Heart left ventricle (tissue), 13 donors: ENCODE measurements at regions not wholly inside any gene's neighbourhood (a gene's known extent, or its start where the extent isn't known, plus 50 kb on each side); places are given as distances from the start of the nearest gene placed in this dataset.

Experiments
- CTCF ChIP-seq, 12 donors: fragments of 200-600 bp; sonication (generic) in 4 of 12; IDR thresholded peaks; one replicate each; pipeline versions ENCODE4 v1.5.0 to v1.8.0; 2018 to 2022; ENCODE audit warnings: antibody characterized with exemption in 12 of 12, mild to moderate bottlenecking in 5 of 12
- POLR2A ChIP-seq, 2 donors: fragments of 450-650 bp; IDR thresholded peaks; one replicate each; pipeline ENCODE4 v1.6.1; 2017; ENCODE audit warnings: antibody characterized with exemption in 2 of 2, mild to moderate bottlenecking in 2 of 2, moderate library complexity in 2 of 2
- donor health status: ischemic (EF 13 %, LVEDD 7.1; RV severe dilation, severe dysfunction).
- donor health status: DM: no; HTN: yes; CAD: no.
- donor health status: DM: no; HTN: no; CAD: no.
- donor health status: ischemic (EF 25% LVEDD 6.9; RV normal size, moderate dysfunction).
- donor health status: ischemic (EF 25% LVEDD 5.7; RV mildly dilated, moderate dysfunction).
- donor health status: ischemic (EF 35%, LVEDD 5.7; RV mildly dilated, moderate dysfunction).
- donor health status: nonischemic (EF 11% LVEDD 7.7; RV severe dilation, severe dysfunction).
- donor health status: DM: yes; HTN: yes; CAD: no.
- donor health status: PGD.
- donor health status: ischemic (EF 29% LVEDD 5.4; RV normal size, mild dysfunction).
- donor health status: nonischemic (EF 23%, LVEDD 6.1; RV moderate dilation, normal function).

DNA sequence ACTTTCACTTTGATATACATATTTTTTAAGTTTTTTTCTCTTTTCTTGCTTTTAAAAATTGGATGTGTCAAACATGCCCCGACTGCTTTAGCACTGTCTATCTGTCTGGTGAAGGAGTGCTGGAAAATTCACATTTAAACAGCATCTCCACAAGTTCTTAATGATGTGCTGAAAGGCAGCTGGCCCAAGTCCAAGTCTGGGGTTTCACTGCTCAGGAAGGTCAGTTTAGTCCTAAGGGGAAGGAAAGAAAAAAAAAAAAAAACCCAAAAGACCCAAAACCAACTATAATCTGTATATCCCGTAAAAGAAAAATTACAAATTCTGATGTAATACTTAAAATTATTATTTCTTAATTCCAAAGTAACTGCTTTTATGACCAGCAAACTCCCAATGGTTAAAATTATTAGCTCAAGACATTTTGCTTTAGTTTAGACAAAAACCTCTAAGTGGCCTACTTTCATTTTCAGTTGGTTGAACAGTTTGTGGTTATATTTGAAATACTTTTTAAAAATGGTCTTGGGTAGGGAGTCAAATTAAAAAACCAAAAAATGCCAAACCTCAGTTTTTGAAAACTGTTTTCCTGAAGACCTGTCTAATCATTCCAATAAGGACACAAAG, 79.5 kb upstream of the PREP start:
- TF ChIP-seq CTCF (IDR thresholded peaks at IDR 0.05) (no peak), POLR2A (IDR thresholded peaks at IDR 0.05) (no peak)
